UCSD-AML1 (cell line): ENCODE measurements at regions not wholly inside any gene's neighbourhood (a gene's known extent, or its start where the extent isn't known, plus 50 kb on each side); places are given as distances from the start of the nearest gene placed in this dataset.

Experiments used
- DNase-seq: peaks from one replicate; lab custom pipeline; 2025; ENCODE audit not compliant: unreplicated experiment; lab: John Stamatoyannopoulos, UW

GRCh38 chr4:179509489-179509888, 2067.3 kb upstream of the AGA start:
- DNase-seq, result no peak

- DNase-seq, result no peak
These were observed 2079.7 kb upstream of the AGA start for GRCh38 chr4:179521952-179522351.

GRCh38 chr4:179530958-179531357, 2088.7 kb upstream of the AGA start:
- DNase-seq, result no peak

GRCh38 chr4:179536694-179537093, 2094.5 kb upstream of the AGA start:
- no peak for DNase-seq

- no peak for DNase-seq
These were observed 2097.4 kb upstream of the AGA start for GRCh38 chr4:179539641-179540040.

DNA sequence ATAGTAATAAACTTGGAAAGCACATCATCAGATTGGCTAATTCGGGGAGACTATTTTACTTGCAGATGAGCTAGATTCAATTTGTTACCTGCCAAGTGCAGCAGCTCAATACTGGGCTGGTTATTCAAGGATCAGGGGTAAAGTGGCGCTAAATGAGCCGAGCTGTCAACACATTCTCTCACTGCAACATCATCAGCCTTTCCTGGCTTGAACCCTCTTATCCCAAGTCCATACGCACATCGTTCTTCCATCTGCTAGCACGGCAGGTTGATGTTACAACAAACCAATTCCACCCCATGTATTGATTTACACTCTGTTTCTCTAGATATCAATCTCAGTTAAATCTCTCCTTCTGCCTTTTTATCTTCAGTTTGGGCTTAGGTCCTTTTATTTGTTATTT, 2101.5 kb upstream of the AGA start:
- DNase-seq, result no peak

DNA sequence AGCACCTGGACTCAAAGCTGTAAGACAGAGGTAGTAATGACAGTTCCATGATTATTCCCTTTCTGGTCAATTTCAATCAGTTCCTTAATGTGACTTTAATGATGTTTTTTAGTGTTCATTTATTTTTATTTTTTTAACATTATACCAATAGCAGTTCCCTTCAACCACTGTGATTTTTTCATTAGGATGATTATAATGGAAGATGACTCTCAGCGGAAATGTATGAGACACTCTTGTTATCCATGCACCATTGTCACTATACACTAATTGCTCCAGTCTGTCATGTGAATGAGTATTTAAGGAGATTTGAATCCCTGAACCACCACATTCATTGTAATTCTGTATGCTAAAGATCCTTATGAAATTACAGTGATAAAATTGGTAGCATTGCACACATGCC, 2102.3 kb upstream of the AGA start:
- no peak for DNase-seq

DNA sequence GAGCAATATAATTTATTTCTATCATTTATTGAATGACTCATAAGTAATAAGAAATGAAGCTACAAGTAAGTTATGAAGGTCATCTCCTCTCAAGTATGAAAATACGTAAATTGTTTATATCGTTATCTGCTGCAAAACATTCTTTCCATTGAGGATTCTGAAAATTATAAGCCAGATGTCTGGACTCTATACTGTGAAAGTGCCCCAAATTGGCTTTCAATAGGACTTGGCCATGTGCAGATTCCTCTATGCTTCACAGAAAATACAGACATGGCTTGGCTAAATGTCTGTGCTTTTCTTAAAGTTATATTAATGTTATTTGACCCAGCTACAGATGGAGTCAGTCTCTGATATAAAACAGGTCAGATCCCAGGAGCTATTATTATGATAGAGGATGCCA, 2109.9 kb upstream of the AGA start:
- DNase-seq, result no peak

GRCh38 chr4:179563741-179564140, 2121.5 kb upstream of the AGA start:
- DNase-seq, result no peak

DNA sequence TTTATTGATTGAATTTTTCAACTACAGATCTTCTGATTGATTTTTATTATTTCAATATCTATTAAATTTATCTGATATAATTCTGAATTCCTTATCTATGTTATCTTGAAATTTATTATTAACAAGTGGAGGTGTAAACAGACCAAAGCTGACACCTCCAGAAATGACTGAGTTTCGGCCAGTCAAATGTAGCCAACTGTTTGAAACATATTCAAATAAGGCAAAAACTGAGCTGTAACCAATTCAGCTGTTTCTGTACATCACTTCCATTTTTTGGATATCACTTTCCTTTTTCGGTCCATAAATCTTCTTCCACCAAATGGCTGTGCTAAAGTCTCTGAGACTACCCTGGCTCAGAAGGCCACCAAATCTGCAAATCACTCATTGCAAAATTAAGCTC, 2127.3 kb upstream of the AGA start:
- DNase-seq, result no peak

DNA sequence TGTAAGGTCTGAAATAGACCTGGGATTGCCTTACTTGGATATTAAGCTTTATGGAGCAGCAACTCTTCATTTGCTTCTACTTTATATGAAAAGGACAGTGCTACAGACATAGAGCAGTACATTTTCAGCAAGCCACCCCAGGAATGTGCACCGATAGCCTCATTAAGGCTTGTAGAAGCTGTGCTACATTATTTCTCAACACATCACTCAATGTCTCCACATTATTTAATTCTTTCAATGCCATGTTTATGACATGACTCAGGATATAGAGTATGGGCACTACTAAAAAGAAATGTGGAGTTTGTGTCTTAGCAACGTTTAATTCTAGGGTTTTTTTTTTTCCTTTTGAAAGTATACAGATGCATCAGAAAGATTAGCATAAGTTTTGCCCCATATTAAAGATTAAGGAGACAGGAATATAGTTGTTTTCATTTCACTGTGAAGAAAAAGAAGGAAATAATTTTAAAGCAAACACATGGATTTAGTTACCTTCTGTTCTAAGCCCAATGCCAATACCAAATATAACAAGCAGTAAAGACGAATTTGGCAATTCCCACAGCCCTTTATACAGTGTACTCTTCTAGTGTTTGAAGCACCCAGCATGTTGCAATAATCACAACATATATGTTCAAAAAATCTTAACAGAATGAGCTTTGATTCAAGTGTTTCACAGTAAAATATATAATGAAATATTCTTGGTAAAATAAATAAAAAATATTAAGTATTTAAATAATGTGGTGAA, 2140.1 kb upstream of the AGA start:
- DNase-seq, result no peak

- no peak for DNase-seq
These were observed 2141.0 kb upstream of the AGA start for GRCh38 chr4:179583221-179583620.

- DNase-seq, result no peak
These were observed 2141.9 kb upstream of the AGA start for GRCh38 chr4:179584101-179584500.

DNA sequence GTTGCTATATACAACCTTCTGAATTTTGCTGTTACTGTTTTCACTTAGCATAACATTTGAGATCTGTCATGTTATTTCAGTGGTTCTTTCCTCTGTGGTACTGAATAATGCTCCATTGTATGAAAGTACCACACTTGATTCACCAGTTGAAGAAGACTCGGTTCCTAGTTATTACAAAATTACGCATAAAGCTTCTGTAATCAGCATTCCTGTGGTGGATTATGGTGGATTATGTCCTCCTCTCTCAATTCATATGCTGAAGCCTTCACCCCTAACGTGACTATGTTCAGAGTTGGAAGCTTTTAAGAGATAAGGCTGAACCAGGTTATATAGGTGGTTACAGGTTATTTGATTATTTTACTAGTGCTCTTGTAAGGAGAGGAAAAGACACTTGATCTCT, 2143.5 kb upstream of the AGA start:
- no peak for DNase-seq

GRCh38 chr4:179586460-179586859, 2144.2 kb upstream of the AGA start:
- no peak for DNase-seq

GRCh38 chr4:179595671-179596410, 2153.6 kb upstream of the AGA start:
- DNase-seq, result no peak

DNA sequence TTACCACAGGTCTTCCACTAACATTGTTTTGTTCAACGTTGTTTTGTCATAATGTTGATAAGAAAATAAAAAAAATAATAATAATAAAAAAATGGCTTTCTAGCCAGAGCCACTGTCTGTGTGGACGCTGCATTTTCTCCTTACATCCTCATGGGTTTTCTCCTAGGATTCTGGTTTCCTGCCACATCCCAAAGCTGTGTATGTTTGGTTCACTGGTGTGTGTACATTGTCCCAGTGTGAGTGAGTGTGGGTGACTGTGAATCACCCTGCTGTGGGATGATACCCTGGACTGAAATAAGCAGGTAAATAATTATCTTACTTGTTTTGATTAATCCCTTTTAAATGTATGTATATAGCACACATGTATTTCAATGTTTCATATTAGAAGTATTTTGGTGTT, 2154.4 kb upstream of the AGA start:
- no peak for DNase-seq

DNA sequence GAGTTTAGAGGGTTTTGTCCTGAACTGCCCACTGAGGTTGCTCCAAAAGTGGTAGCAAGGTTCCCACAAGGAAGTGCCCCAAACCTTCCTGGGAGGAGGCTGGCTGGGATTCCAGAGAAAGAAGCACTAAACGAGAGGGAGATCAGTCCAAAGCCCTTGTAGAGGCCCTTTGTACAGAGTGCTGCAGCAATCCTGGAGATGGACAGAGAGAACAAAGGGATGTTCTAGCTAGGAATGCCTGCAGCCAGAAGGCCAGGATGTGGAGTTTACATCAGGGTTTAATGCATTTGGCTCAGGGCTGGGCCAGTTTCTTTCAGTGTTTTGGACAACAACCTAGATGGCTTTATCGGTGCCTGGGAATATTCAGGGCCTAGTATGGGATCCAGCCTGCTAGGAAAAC, 2155.1 kb upstream of the AGA start:
- no peak for DNase-seq

- no peak for DNase-seq
These were observed 2159.4 kb upstream of the AGA start for GRCh38 chr4:179601671-179602070.

DNA sequence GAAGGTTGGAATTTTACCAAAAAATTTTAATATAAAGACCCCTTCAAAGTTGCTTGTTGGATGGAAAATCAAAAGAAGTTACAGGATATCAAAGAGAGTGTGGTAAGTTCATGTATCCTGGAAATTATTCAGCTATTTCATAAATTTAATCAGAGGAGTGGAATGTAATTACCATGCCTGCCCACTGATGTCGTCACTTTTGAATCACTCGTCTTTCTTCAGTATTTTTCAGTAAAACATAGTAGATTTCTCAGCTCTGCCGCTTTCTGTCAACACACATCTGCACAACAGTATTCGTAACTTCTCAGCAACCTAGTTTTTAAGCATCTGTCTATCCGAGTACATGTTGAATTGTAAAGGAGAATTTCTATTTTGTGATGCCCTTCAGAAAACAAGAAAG, 2163.0 kb upstream of the AGA start:
- DNase-seq, result no peak

DNA sequence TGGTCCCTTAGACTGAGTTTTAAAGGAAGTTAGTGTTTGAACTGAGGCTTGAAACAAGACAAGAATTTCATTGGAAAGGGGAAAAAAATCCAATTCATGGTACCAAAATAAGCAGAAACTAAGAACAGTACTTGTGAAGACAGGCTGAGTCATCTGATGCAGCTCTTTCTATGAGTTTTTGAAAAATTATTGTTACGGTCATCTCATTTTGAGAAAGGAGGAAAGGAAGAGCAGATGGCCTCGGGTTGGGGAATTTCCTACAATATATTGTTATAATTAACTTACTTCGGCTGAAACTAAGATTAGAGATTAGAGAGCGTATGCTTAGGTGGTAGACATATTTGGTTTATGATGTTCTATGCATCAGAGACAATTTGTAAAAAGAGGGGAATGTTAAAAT, 2164.8 kb upstream of the AGA start:
- no peak for DNase-seq

DNA sequence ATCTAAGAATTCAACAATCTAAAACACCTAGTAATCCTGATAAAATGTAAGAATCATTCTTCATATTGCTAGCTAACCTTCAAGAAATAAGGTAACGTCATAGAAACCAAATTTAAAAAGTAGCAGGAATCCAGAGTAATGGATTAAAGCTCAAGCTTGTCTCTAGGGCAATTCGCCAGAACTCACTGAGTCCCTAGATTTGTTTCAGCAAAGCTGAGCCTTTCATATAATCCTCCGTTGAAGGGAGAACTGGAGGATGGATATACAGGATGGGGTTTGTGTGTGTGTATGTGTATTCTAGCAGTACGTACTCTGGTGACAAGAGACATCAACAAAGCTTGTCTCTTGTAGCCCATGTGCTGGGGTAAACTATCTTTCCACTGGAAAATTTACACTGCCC, 2173.5 kb upstream of the AGA start:
- DNase-seq, result no peak

- no peak for DNase-seq
These were observed 2176.7 kb upstream of the AGA start for GRCh38 chr4:179618966-179619365.
